ENCODE measurements at regions not wholly inside any gene's neighbourhood (a gene's known extent, or its start where the extent isn't known, plus 50 kb on each side); places are given as distances from the start of the nearest gene placed in this dataset.

DNA sequence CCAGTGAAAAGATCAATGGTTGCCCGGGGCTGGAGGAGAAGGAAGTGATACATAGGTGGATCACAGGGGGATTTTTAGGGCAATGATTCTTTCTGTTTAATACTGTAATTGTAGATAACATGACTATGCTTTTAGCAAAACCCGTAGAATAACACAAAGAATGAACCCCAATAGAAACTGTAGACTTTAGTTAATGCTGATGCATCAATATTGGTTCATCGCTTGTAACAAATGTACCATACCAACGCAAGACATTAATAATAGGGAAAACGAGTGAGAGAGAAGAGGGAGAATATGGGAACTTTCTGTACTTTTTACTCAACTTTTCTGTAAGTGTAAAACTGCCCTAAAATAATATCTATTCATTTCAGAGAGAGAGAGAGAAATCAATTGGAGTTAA is 383.3 kb upstream of the ATP11B start:
- TF ChIP-seq, protein P1, sequence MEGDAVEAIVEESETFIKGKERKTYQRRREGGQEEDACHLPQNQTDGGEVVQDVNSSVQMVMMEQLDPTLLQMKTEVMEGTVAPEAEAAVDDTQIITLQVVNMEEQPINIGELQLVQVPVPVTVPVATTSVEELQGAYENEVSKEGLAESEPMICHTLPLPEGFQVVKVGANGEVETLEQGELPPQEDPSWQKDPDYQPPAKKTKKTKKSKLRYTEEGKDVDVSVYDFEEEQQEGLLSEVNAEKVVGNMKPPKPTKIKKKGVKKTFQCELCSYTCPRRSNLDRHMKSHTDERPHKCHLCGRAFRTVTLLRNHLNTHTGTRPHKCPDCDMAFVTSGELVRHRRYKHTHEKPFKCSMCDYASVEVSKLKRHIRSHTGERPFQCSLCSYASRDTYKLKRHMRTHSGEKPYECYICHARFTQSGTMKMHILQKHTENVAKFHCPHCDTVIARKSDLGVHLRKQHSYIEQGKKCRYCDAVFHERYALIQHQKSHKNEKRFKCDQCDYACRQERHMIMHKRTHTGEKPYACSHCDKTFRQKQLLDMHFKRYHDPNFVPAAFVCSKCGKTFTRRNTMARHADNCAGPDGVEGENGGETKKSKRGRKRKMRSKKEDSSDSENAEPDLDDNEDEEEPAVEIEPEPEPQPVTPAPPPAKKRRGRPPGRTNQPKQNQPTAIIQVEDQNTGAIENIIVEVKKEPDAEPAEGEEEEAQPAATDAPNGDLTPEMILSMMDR (IDR thresholded peaks at IDR 0.05; ENCODE audit: low read depth, low read length, poor library complexity, severe bottlenecking): no peak
- TF ChIP-seq EZH2phosphoT487 (IDR thresholded peaks at IDR 0.05; ENCODE audit: borderline replicate concordance, low read length): no peak
